Activated T-cell treated with anti-CD3 and anti-CD28 coated beads, Interleukin-2, amount 50 U/mL, for 4 hours (primary cell): ENCODE measurements at regions not wholly inside any gene's neighbourhood (a gene's known extent, or its start where the extent isn't known, plus 50 kb on each side); places are given as distances from the start of the nearest gene placed in this dataset.
"Not testable (repeated sequence)": the region's sequence is repeated elsewhere in the genome, so short reads cannot be mapped to it uniquely, and the experiment has no call there.

Source experiments
- ATAC-seq, 2 donors: fragments of 200-7000 bp; cut with Tn5 transposase; one replicate each; pipeline ENCODE4 v1.10.0; 2021
- DNase-seq: peaks from one replicate; pipeline ENCODE4 v3.0.0-alpha.2; 2020
- H3K27me3 Mint-ChIP-seq: one replicate; pipeline ENCODE4 v1.8.0; 2021; ENCODE audit warnings: low read depth, mixed read lengths
- H3K36me3 Mint-ChIP-seq: one replicate; pipeline ENCODE4 v1.8.0; 2022; ENCODE audit warnings: mixed read lengths; ENCODE audit not compliant: insufficient read depth
- H3K4me1 Mint-ChIP-seq: one replicate; pipeline ENCODE4 v1.8.0; 2021; ENCODE audit warnings: low read depth, mixed read lengths
- H3K4me3 Mint-ChIP-seq: one replicate; pipeline ENCODE4 v1.8.0; 2021; ENCODE audit warnings: mild to moderate bottlenecking, moderate library complexity, mixed read lengths
- H3K9me3 Mint-ChIP-seq: one replicate; pipeline ENCODE4 v1.8.0; 2021; ENCODE audit warnings: mixed read lengths

DNA sequence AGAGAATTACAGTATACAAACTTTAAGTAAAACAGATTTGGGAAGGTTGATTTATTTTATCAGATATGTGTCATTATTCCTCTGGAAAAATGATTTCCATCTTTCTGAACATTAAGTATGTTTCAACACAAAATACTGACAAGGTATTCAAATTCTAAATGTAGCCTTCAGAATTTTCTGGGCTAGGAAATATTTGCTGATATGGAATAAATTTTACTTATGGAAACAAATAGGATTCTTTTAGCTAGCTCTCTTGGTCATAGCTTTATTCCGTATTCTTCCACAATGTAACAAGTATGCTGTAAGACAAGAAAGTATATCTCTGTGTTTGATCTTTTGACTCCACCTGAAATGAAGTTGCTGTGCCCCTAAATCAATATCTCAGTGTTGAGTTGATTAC is 1125.2 kb upstream of the CITED2 start:
- H3K36me3 Mint-ChIP-seq = no peaks in the 10 kb centered on the region
- ATAC-seq (no peak), DNase-seq (no peak)
- H3K4me1 Mint-ChIP-seq = no peaks in the 10 kb centered on the region
- no peaks in the 10 kb centered on the region for H3K27me3 Mint-ChIP-seq
- no peak overlapping the region for H3K4me3 Mint-ChIP-seq
- H3K9me3 Mint-ChIP-seq = peaks cover 2% of the 10 kb centered on the region

DNA sequence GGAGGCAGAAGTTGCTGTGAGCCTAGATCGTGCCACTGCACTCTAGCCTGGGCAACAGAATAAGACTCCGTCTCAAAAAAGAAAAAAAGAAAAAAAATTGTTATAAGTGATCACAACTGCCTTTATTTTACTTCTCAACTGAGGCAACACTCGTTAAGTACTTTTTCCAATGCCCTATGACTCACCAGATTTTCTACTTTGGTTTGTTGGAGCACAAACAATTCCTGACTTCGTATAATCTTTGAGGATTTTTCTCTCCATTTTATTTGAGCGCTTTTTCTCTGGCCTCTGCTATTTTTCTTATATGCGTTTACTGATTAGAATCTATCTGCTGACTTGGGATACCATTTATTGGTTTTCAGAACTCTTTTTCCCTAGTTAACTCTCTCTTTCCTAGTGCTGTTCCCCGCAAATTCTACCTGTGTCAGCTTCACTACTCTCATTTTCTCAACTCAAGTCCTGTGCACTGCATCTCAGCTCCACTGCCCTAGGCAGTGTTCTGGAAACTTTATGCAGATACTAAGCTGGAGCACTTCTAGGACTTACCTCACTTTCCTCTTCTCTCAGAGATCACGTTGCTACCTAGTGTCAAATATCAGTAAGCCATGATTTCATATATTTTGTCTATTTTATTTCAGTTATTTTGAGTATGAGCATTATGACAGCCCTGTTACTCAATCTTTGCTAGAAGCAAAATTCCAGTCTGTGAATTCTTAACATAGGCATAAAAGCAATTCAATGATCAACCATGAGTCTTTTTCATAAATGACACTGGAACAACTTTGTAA is 1120.1 kb upstream of the CITED2 start:
- ATAC-seq = no peak
- Mint-ChIP-seq H3K27me3 (no peaks in the 10 kb centered on the region), H3K4me1 (no peaks in the 10 kb centered on the region)

DNA sequence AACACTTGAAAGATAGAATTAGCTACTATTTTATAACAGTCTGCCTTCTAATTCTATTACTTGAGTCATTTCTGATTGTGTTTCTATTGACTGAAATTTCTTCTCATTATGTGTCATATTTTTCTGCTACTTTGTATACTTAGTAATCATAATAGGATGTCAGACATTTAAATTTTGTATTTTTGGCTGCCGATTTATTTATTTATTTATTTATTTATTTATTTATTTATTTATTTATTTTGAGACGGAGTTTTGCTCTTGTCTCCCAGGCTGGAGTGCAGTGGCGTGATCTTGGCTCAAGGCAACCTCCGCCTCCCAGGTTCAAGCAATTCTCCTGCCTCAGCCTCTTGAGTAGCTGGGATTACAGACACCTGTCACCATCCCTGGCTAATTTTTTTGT is 1119.0 kb upstream of the CITED2 start:
- not testable (repeated sequence) for H3K4me1 Mint-ChIP-seq, H3K4me3 Mint-ChIP-seq, H3K27me3 Mint-ChIP-seq, H3K36me3 Mint-ChIP-seq, H3K9me3 Mint-ChIP-seq, ATAC-seq, DNase-seq

More for the DNA sequence above, 1120.1 kb upstream of the CITED2 start:
- Mint-ChIP-seq H3K9me3 (peaks cover 5% of the 10 kb centered on the region), H3K36me3 (no peaks in the 10 kb centered on the region), H3K4me3 (no peak overlapping the region)
- DNase-seq = no peak

DNA sequence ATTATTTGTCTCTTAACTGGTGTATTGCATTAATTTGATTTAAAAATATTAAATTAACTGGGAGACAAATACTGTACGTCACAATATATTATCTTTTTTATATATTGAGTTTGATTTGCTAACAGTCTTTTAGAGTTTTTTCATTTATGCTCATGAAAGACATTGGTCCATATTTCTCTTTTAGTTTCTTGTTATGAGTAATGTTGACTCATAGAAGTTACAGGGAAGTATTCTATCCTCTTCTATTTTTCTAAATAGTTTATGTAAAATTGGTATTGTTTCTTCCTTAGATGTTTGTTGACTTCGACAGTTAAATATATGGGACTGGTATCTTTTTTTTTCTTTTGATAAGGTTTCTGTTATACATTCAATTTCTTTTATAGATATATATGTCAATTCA is 1115.6 kb upstream of the CITED2 start:
- ATAC-seq (no peak), DNase-seq (no peak)
- Mint-ChIP-seq H3K9me3 (peaks cover 5% of the 10 kb centered on the region), H3K4me1 (peaks cover 4% of the 10 kb centered on the region), H3K36me3 (no peaks in the 10 kb centered on the region), H3K27me3 (no peaks in the 10 kb centered on the region), H3K4me3 (no peak overlapping the region)

DNA sequence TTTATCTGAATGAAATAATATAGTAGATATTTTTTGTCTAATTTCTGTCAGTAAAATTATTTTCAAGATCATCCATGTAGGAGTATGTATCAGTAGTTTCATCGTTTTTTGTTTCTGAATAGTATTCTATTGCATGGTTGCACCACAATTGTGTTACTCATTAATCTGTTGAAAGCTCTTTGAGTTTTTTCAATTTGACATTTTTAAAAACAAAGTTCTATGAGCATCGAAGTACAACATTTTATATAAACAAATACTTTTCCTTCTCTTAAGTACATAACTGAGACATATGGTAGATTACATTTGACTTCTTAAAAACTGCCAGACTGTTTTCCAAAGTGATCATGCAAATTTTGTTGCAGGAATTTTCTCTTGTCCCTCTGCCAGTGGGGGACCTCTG is 1113.1 kb upstream of the CITED2 start:
- Mint-ChIP-seq H3K4me1 (peaks cover 4% of the 10 kb centered on the region), H3K36me3 (no peaks in the 10 kb centered on the region), H3K9me3 (no peaks in the 10 kb centered on the region), H3K4me3 (no peak overlapping the region), H3K27me3 (no peaks in the 10 kb centered on the region)
- DNase-seq = no peak
- ATAC-seq = no peak

DNA sequence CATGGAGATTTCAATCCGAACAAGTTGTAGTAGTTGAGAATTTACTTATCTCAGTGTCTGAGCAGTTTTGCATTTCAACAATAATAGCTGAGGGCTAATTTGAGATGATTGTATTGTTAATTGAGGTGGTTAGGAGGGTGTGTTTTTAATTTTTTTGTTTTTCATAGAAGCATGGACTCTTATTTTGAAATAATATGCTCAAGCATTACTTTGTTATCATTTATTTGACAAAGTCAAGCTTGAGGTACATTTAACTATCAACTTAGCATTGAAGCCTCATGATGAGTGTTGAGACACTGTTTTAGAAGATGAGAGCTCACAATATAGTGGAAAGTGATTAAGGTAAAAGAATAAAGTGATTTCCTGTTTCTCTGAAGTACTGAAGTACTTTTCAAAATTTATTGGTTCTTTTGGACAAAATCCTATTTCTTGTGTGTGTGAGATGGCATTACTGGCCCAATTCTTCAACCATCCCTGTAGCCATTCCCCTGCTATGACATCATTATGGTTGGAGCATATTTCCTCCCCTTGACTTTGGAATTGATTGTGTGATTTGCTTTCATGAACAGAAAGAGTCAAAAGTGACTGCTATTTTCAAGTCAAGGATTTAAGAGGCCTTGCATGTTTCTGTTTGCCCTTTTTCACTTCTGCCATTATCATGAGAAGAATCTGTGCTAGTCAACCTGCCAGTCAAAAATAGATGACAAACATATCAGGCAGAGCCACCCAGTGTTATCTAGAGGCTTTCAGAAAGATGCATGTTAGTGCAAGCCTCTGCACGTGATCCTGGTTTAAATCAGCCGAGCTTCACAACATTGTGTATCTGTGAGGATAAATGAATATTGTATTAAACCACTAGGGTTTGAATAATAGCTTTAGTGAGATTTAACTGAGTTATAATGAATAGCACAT is 1112.3 kb upstream of the CITED2 start:
- no peaks in the 10 kb centered on the region for H3K9me3 Mint-ChIP-seq
- no peaks in the 10 kb centered on the region for H3K27me3 Mint-ChIP-seq
- no peak for DNase-seq
- no peak for ATAC-seq
- no peaks in the 10 kb centered on the region for H3K36me3 Mint-ChIP-seq
- no peak overlapping the region for H3K4me3 Mint-ChIP-seq
- peaks cover 4% of the 10 kb centered on the region for H3K4me1 Mint-ChIP-seq

DNA sequence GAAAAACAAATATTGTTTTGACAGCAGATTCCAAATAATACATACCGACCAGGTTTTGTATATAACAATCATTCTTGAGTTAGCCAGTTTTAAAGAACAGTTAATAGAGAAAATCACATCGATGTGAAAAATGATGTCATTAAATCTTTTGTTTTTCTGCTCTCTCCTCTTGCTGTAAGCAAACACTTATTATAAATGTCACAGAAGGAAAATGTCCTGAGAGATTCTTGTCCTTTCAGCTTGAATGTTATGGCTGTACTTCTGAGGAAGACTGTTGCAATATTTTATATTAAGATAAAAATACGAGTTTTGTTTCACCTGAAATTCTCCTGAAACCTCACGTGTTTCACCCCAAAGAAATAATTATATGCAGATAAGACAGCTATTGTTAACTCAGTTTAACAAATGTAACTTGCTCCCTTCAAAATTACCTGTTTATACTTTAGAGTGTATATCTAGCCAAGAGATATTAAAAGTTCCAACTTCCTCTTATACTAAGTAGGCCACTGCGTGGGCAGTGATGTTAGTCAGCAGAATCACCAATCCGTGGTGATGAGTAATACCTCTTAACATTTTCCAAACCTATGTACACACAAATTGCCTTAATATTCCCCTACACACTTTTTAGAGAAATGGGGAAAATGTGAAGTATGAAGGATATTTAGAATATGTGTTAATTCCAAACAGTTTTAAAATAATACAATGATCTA is 1111.4 kb upstream of the CITED2 start:
- Mint-ChIP-seq H3K4me3 (no peak overlapping the region), H3K36me3 (no peaks in the 10 kb centered on the region), H3K4me1 (peaks cover 4% of the 10 kb centered on the region), H3K9me3 (no peaks in the 10 kb centered on the region), H3K27me3 (no peaks in the 10 kb centered on the region)
- no peak for DNase-seq
- no peak for ATAC-seq

DNA sequence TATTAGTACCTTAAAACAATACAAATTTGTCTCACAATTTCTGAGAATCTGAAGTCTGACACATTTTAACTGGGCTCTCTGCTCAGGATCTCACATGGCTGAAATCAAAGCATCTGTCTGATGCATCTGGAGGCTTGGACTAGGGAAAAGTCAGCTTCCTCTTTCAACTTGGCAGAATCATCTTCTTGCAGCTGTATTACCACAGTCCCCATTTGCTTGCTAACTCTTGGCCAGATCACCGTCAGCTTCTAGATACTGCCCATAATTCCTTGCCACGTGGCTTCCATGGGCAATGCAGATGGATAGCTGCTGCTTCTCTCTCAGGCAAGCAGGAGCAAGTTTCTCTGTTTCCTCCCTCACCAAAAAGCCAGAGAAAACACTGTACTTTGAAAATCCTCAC is 1106.4 kb upstream of the CITED2 start:
- Mint-ChIP-seq H3K9me3 (no peaks in the 10 kb centered on the region), H3K4me1 (no peaks in the 10 kb centered on the region), H3K4me3 (no peak overlapping the region), H3K27me3 (no peaks in the 10 kb centered on the region), H3K36me3 (no peaks in the 10 kb centered on the region)
- ATAC-seq (no peak), DNase-seq (no peak)

DNA sequence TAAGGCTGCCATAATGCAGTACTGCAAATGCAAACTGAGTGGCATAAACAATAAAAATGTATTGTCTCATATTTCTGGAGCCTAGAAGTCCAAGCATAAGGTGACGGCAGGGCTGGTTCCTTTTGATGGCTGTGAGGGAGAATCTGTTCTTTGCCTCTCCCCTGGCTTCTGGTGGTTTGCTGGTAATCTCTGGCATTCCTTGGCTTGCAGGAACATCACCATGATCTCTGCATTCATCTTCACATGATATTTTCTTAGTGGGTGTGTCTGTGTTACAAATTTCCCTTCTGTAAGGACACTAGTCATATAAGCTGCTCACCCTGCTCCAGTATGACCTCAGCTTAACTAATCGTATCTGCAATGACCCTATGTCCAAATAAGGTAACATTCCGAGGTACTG is 1104.2 kb upstream of the CITED2 start:
- no peaks in the 10 kb centered on the region for H3K4me1 Mint-ChIP-seq
- no peaks in the 10 kb centered on the region for H3K9me3 Mint-ChIP-seq
- no peaks in the 10 kb centered on the region for H3K27me3 Mint-ChIP-seq
- DNase-seq = no peak
- no peaks in the 10 kb centered on the region for H3K36me3 Mint-ChIP-seq
- no peak for ATAC-seq
- no peak overlapping the region for H3K4me3 Mint-ChIP-seq

DNA sequence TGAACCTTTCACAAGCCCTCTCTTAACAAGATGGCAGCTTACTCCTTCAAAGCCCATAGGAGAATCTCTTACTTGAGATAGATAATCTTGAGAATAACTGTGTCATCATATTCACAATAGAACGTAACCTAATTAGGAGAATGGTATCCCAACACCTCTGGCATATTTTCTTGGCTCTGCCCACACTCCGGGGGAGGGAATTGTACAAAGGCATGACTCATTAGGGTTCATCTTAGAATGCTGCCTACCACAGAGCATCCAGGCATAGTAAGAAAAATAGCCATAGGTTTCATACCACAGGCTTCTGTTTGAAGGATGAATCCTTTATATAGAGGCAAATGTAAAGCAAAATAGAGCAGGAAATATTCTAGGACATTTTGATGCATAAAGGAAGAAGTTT is 1100.6 kb upstream of the CITED2 start:
- Mint-ChIP-seq H3K4me3 (no peak overlapping the region), H3K36me3 (no peaks in the 10 kb centered on the region), H3K9me3 (no peaks in the 10 kb centered on the region), H3K4me1 (no peaks in the 10 kb centered on the region), H3K27me3 (no peaks in the 10 kb centered on the region)
- DNase-seq (no peak), ATAC-seq (no peak)

DNA sequence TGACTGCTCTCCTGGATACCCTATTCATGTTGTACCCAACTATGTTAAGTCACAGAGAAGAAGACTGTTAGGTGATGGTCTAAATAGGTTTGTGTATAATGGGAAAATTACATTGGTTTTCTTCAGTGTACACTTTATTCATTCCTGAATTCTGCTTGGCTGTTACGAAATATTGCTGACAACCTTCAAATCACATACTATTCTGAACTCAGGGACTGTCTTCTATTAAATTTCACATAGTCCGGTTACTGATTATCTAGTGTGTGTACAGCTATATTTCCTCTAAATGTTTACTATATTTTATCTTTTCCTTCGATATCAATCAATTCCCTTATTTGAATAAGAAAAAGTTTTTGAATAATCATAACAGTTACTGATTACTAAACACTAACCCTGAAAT is 1090.3 kb upstream of the CITED2 start:
- H3K27me3 Mint-ChIP-seq = no peaks in the 10 kb centered on the region

DNA sequence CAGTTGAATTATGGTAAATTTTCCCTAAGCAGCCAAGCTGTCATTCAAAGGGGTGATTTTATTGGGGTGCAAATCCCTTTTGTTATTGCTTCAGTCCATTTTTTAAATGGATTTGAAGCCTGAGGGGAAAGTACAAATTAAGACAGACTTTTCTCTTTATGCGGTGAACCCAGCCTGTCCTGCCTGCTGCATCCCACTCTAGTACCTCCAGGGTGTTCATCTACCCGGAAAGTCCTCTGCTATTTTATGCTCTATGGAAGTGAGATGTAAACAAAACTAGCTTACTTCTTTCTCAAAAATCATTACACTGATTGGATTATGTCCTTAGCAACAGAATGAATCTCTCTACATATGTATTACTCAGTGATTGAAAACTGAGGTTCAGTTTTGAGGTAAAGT is 1088.9 kb upstream of the CITED2 start:
- H3K9me3 Mint-ChIP-seq = peaks cover 7% of the 10 kb centered on the region
- peaks cover 5% of the 10 kb centered on the region for H3K27me3 Mint-ChIP-seq
- no peak for ATAC-seq
- H3K4me3 Mint-ChIP-seq = no peak overlapping the region
- H3K36me3 Mint-ChIP-seq = no peaks in the 10 kb centered on the region
- DNase-seq = no peak
- no peaks in the 10 kb centered on the region for H3K4me1 Mint-ChIP-seq

More for the DNA sequence above, 1090.3 kb upstream of the CITED2 start:
- Mint-ChIP-seq H3K4me1 (no peaks in the 10 kb centered on the region), H3K9me3 (peaks cover 7% of the 10 kb centered on the region), H3K36me3 (no peaks in the 10 kb centered on the region), H3K4me3 (no peak overlapping the region)
- no peak for DNase-seq
- no peak for ATAC-seq

DNA sequence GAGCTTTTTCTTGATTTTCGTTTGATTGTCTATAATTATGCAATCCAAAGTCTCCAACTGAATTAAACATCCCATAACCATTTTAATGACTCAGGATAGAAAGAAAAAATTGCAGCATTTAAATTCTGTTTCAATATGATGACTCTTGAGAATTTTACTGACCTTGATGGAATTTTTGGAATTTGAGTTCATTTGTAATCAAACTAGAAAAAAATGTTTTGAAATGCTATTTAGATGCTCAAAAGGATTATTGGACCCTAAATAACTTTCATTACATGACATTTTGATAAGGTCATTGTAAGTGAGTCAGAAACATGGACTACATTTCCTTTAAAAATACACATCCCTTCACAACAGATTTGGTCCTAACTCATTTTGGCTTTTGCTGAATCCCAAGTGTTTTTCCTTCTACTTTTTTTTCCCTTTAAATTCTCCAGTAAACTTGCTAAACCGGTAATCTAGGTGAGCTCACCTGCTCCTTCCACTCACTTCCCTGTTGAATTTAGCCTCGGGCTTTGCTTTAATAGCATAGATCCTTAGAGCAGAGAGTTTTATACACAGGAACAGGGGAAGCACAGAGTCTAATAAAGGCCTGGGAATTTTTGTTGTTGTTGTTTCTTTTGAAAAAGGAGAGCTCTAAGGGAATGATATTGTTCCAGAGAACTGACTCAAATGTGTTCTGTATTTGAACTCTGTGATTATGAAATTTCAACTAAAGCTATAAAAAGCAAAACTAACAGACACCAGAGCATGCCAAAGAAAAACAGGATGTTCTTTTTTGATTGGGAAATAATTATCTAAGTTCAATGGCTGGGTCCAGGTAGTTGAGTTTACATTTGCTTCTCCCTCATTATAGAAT is 1088.2 kb upstream of the CITED2 start:
- peaks cover 7% of the 10 kb centered on the region for H3K9me3 Mint-ChIP-seq
- no peak for ATAC-seq
- peaks cover 8% of the 10 kb centered on the region for H3K27me3 Mint-ChIP-seq
- DNase-seq = no peak
- H3K4me3 Mint-ChIP-seq = no peak overlapping the region
- H3K36me3 Mint-ChIP-seq = no peaks in the 10 kb centered on the region
- H3K4me1 Mint-ChIP-seq = no peaks in the 10 kb centered on the region

DNA sequence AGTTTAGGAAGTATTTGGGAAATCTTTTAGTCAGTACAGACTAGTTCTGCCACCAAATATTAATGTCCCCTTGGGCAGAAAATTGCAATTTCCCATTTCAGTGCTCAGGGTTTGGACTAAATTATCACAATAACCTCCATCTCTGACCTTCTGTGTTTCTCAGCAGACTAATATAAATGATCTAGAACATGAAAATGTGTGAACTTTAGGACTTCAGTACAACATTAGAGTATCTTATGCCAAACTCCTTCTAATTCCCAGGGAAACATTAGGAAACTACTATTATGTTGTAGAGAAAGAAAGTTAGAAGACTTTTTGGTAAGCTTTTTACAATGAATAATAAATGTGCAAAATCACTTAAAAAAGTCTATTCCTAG is 1087.6 kb upstream of the CITED2 start:
- no peaks in the 10 kb centered on the region for H3K36me3 Mint-ChIP-seq
- ATAC-seq = no peak
- peaks cover 7% of the 10 kb centered on the region for H3K9me3 Mint-ChIP-seq
- H3K27me3 Mint-ChIP-seq = peaks cover 8% of the 10 kb centered on the region
- H3K4me3 Mint-ChIP-seq = no peak overlapping the region
- no peak for DNase-seq
- no peaks in the 10 kb centered on the region for H3K4me1 Mint-ChIP-seq
